ENCODE measurements at regions not wholly inside any gene's neighbourhood (a gene's known extent, or its start where the extent isn't known, plus 50 kb on each side); places are given as distances from the start of the nearest gene placed in this dataset.
"Not testable (repeated sequence)": the region's sequence is repeated elsewhere in the genome, so short reads cannot be mapped to it uniquely, and the experiment has no call there.

DNA sequence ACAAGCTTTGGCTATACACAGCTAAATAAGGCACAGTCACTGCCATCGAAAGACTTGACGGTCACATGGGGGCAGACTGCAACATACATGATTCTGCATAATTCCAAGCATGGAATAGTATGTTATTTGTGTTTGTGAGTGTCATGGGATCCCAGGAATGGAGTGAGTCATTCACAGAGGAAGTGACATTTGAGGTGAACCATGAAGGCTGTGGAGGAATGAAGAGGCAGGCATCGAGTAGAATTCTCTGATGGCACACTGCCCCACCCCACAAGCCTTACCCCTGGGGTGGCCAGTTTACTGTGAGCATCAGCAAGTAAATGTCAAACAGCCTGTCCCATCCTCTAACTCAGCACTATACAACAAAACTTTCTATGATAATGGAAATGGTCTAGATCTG is 619.7 kb downstream of the MID1IP1 start:
- DNase-seq, result no peak

DNA sequence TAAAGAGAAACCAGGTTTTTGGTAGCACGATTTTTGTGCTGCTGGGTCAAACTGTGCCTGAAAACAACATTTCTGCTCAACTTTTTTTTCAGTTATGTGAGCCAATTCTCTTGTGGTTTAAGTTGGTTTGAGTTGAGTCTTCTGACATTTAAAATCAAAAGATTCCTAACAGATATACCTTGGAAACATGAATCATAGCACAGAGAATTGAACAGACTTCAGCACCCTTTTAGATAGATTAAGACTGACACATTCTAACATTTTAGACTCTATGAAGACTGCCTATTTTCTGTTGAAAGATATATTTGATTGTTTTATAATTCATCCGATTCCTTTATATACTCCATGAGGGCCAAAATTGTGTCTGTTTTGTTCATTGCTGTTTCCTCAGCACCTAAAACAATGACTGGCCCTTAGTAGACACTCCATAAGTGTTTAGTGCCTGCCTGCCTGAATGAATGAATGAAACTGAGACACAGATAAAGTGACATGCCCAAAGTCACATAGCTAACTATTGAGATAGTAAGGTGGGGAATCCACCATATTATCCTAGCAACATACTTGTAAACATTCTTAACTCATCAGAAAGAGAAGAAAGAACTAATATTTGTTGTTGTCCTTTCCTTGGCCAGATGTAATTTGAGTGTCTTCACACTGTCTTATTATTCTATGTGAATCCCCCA is 624.0 kb downstream of the MID1IP1 start:
- no peak for DNase-seq

DNA sequence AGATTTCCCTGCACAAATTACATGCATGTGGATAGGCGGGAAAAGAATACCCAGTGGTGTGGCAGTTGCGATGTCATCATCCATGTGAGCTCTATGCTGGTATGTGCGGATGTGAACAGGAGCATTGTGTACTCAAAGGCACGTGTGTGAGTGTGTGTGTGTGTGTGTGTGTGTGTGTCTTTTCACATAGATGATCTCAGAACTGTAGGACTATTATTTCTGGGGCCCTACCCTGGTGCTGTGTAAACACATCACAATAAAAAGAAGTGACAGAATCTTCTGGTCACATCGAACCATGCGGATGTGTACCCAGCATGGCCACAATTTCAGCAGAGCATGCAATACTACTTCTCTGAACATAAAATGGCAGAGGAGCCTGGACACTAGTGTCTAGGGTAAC is 624.8 kb downstream of the MID1IP1 start:
- DNase-seq, result no peak

DNA sequence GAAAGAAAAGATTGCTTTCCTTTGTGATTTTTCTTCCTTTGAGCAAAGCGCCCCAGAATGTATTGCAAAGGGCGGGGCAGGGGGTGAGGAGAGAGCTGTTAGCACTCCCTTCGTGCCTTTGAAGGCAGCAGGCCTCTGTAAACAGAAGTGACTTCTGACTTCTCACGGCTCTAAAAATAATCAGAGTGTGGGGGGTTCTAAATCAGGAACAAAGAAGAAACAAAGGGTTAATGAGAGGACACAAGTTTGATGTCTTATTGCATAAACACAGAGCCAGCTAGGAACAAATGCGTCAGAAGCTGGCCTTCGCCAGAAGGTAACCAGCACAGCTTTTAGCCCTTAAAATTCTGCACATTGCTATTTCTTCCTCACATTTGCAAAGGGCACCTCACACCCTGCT is 626.2 kb downstream of the MID1IP1 start:
- DNase-seq, result no peak

DNA sequence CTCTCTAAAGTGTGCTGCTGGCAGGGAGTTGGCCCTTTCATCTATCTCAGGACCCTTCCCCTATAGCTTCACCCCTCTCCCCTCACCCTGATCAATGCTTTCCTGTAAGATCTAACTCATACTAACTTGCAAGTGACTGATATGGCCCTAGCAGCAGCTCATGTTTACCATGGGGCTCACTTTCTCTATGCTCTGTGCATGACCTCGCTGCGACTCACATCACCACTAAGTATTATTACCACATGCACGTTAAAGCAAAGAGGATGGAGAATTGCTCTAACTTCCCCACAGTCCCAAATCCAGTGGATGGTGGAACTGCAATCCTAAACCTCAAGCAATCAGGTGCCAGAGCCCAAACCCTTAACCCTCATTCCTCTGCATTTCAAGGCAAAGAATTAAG is 626.6 kb downstream of the MID1IP1 start:
- DNase-seq, result no peak

DNA sequence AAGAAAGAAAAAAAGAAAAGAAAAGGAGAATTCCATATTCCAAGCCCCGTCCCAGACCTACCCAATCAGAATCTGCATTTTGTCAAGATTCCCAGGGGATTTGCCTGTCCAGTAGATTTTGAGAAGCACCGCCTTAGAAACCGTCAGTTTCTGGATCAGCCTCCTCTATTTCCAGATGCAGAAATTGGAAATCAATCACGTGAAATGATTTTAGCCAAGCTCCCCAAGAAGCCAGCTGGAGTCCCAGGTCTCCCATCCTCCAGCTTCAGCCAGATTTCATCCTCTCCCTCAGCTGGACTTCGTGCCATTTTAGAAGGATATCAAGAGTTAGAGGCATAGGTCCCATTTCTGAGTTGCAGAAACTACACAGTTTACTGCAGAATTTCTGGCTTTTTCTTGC is 629.3 kb downstream of the MID1IP1 start:
- DNase-seq, result no peak

DNA sequence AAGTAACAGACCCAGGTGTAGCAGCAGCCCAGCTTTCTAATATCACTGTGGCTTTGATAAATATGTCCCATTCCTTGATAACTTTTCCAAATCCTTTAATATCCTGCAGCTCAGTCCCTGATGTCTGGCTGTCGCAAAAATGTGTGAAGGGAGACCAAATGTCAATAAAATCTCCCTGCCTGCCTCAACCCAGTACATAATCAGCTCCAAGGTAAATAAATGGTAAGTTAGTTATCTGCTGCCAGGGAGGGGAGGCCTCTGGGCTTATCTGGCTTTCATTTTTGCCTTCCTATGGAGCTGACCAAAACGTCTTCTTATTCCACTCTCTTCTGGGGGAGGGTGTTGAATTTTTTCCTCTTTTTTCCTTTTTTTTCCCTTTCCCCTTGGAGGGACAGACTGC is 630.6 kb downstream of the MID1IP1 start:
- no peak for DNase-seq

DNA sequence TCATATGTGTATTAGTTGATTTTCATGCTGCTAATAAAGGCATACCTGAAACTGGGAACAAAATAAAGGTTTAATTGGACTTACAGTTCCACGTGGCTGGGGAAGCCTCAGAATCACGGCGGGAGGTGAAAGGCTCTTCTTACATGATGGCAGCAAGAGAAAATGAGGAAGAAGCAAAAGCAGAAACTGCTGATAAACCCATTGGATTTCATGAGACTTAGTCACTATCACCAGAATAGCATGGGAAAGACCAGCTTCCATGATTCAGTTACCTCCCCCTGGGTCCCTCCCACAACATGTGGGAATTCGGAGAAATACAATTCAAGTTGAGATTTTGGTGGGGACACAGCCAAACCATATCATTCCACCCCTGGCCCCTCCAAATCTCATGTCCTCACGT is 633.4 kb downstream of the MID1IP1 start:
- not testable (repeated sequence) for DNase-seq

DNA sequence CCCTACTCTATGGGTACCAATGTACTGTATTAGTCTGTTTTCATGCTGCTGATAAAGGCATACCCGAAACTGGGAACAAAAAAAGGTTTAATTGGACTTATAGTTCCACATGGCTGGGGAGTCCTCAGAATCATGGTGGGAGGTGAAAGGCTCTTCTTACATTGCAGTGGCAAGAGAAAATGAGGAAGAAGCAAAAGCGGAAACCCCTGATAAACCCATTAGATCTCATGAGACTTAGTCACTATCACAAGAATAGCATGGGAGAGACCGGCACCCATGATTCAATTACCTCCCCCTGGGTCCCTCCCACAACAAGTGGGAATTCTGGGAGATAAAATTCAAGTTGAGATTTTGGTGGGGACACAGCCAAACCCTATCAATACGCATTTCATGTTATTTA is 635.3 kb downstream of the MID1IP1 start:
- DNase-seq, result not testable (repeated sequence)

DNA sequence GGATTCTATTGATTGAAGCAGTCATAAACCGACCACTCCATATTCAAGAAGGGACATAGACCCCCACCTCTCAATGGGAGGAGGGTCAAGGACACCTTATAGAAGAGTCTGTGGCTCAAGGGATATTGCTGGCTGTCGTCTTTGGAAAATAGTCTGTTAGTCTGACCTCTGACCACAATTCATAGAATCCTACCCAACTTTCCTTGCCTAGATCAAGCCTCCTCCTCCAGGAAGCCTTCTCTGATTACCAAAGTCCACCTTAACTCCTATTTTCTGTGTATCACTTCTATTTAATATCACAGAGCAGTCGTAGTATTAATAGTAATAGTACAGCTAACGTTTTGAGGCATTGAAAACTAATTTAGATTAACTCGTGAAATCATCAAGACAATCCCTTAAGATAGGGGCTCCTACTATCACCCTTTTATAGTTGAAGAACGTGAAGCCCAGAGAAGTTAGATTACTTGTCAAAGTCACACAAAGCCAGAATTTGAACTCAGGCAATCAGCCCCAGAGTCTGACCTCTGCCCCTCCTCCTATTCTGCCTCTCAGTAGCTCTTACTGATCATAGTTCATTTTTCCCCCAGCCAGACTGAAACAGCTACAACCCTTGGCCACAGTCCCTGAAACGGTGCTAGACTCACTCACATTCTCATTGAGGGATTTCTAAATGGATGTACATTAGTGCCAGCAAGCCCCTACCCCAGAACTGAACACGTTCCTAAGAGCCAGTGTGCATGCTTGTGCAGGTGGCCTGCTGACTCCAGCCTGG is 636.6 kb downstream of the MID1IP1 start:
- peak; percentile 5 for DNase-seq

DNA sequence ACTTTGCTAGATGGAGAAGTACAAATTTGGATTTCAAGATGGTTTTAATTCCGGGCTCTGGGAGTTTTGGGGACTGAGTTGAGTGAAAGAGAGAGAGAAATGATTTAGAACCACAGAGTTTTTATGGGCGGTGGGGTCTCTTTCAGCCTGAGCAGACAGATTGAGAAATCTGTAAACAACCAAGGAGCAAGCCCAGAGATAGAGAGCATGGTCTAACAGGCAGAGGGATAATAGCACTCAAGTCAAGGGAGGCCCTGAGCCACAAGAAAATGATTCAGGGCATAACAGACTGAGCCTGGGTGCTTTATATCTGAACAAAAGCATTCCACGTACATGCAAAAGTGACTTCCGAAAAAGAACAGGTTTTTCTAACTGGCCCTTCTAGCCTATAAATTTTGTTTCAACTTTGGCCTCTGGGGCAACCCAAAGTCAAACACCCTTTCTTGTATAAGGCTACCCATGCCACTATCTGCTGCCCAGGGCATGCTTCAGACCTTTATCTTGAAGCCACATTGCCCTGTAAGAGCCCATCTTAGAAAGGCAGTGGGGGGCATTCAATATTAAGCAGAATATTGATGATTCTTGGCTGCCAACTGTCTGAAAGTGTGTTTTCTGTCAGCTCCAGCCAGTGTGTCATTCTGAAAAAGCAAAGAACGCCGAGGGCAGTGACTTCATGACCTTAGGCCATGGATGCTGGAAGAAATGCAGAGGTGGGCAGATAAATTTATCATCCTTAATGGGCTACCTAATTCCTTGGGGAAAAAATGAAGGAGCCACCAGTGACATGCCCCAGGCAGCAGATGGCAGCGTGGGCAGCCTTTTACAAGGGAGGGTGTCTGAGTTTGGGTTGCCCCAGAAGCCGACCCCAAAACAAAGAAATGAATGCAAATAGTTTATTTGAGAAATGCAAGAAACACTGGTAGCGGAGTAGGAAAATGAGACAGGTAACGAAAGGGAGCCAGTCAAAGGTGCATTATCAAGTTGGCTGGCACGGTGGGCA is 637.6 kb downstream of the MID1IP1 start:
- DNase-seq, result peak; percentile 7

DNA sequence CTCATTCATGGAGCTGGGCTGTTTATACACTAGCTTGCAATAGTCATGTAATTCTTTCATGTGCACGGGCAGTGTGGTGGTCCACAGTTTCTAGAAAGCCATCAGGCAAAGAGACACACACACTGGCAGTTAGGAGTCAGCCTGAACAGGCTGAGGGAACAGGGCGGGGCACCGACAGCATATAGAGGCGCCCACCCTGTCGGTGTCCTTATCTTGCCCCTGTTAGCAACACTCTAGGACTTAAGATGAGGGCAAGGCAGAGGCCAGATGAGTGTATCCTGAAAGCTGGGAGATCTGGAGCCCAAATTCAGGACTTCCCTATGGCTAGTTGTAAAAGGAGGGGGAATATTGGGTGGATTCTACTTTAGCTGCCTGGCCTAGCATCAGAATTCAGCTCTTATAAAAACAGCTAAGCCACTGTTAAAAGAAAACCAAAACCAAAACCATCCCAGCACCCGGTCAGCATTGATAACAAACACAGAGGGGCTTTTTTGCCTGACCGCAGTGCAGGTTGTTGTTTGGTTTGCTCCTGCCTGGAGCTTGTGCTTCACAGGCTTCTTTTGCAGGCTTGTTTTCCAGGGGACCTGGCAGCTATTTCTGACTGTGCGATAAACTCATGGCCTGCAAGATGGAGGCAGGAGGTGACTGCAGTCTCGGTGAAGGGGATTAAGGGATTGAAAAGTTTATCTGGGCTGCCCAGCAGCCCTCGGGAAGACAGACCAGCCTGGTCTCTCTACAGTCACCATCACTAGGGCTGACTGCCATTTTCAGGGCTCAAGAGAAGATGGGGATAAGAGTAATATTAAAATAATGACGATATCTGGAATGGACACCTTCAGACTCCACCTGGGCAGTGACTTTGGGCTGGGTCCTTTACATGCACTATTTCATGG is 638.9 kb downstream of the MID1IP1 start:
- DNase-seq, result no peak

DNA sequence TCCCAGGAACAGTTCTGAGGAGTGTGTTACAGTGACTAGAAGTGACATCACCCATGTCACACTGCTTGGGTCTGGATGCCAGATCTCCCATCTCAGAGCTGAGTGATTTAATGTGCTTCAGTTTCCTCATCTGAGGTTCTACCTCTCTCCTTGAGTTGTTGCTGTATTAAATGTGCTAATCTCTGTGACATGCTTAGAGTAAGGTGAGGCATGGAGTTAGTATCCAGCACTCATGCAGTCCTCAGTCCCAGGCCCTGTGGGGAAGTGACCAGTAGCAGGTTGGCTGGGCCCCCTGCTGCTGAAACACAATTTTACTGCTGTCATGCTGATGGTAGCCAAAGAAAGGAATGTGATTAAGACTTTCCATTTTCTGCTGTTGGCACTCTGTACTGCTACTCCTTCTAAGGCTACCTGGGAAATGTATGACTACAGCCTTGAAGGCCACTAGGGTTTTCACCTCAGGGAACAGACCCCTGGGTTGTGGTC is 639.6 kb downstream of the MID1IP1 start:
- no peak for DNase-seq

DNA sequence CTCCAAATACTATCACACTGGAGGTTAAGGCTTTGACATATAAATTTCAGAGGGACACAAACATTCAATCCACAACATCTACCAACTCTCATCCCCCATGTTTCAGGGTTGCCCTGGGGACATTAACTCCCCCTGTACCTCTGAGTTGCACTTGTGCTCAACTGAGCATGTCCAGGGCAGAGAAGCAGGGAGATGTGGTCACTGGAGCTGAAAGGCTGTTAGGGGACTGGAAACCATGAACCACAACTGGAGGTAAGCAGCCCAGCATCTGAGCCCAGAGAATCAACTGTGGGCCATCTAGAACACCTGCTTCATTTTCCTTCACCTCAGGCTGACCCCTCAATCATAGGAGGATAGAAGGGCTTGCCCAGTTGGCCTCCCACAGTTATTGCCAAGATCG is 641.1 kb downstream of the MID1IP1 start:
- DNase-seq, result no peak

DNA sequence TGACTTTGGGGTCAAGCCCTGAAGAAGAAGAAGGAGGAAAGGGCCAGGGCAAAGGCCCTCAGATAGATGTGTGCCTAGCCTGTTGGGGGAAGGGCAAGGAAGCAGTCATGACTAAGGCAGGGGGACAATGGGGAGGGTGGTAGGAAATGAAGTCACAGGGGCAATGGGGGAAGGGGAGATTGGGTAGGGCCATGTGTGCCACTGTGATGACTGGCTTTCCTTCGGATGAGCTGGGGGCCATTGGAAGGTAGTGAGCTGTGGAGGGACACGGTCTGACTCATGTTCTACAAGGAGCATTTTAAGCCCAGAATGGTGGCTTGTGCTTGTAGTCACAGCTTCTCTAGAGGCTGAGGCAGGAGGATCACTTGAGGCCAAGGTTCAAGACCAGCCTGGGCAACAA is 642.0 kb downstream of the MID1IP1 start:
- DNase-seq, result no peak

DNA sequence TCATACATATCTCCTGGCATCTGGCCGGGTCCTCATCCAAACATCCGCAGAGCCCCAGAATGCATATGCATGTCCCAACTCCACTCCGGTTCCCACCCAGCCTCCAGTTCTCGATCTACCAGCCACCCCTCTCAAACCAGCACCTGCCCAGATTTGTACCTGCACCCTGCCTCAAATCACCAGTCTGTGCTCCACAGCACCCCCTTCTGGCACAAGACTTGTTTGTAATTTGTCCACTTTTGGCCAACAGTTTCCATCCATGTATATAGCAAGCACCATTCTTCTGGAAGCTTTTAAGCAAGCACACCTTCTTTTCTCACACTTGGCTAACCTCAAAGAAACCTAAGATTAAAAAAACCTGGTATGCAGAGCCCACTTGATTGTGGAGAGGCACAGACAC is 644.1 kb downstream of the MID1IP1 start:
- DNase-seq, result peak; percentile 24

DNA sequence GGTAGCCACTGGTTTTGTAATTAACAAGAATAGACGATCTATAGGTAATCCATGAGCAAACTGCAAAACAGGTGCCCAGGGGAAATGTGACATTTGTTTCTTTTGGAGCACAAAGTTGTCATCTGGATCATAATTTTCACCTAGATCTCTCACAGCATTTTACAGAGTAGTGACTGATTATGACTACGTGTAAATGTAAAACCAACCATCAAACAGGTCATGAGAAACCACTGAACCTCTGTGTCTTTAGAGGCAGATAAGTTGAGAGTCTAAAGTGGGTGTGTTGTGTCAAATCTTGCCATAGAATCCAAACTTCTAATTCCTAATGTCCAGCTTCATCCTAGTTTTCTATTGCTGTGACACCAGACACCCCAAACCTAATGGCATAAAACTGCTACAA is 648.1 kb downstream of the MID1IP1 start:
- DNase-seq, result no peak

DNA sequence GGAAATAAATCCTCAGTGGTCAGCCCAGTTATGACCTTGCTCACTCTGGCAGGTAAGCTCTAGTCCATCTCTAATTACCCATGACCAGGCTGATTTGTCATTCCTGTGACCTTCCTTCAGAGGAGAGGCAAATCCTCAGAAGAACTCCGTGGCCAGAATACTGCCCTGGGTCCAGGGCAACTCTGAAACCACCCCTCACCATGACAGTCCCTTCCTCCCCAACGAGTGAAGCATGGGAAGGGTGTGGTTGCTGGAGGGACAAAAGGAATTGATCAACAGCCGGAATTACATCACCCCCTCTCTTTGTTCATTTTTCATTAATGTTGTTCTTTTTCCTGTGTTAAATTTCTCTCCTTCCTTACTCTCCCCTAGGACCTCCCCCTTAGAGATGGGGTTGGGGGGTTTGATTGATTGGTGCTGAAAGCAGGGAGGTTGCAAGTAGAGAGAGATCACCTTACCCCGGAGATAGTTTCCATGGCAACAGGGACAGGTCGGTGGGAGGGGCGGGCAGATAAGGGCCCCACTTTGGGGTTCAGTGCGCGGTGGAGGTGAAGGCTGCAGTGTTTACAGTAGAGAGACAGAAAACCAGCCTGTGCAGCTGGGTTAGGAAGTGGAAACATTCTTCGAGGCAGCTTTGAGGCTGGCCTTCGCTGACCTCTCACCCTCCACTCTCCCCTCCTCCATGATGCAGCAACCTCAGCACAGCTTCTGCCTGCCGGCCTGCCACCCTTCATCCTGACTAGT is 647.4 kb downstream of the BCOR start:
- DNase-seq, result peak; percentile 24

DNA sequence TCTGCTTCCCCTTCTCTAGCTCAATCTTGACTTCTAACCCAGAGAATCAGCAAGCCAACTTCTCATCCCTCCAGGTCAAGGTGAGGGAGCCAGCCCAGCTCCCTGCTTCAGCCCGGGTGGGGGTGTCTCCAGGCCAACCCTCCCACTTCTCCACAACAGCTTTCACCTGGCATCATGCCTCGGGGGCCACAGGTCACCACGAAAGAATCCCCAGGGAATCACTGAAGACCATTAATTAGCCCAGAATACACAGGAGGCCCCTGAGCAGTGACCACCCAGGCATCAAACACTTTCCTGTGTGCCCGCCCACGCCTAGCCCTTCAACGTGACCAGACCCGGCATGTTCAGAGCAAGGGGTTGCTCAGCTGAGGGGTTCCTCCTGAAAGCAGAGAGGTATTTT is 646.7 kb downstream of the BCOR start:
- no peak for DNase-seq

DNA sequence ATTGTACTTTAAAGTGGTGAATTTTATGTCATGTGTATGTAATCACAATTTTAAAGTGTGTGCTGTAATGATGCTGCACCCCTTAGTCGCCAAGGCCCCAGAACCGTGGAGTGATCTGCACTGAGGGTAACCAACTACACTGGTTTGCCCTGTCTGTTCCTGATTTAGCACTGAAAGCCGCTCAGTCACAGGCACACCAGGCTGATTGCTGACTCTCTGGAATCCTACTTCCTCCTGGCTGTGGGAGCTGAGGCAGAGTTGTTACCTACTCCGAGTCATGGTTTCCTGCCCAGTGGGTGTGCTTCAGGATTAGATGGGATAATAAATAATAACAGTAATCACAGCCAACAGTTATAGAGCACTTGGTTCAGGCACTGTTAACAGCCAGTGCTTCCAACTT is 645.4 kb downstream of the BCOR start:
- DNase-seq, result no peak

DNA sequence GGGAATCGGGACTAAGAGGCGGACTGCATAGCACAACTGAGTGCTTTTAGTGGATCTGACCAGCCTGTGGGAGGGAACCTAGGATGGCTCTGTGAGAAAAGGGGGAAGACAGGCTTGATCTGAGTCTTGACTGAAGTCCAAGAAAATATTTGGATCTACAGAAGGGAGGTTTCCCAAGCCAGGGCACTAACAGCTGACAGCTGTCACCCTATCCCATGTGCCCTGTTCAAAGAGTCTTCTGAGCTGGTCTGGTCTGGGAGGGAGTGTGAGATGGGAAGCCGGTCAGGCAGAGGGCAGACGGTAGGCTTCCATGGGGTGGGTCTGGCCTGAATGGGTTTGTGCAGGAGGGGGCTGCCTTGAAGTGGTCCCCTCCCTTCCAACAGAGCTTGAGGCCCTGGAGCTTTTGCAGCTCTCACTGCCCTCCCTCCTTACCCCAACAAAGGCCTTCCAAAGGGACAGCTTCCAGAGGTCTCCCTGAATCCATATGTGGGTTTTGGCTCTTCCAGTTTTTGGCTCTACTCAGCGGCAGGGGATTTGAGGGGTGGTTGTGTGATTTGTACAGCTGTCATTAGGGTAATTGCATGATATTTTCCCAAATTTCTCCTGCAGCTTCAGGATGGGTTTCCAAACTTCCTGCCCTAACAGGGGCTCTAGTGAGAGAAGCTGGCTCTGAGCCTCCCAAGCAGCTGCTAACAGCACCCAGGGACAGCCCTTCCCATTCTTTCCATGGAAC is 643.7 kb downstream of the BCOR start:
- DNase-seq, result no peak

Data from NCI-H1092 treated with DMSO at 0.1 percent for 48 hours (cell line).